GM19372 (cell line): ENCODE measurements at regions not wholly inside any gene's neighbourhood (a gene's known extent, or its start where the extent isn't known, plus 50 kb on each side); places are given as distances from the start of the nearest gene placed in this dataset.
"Not testable (repeated sequence)": the region's sequence is repeated elsewhere in the genome, so short reads cannot be mapped to it uniquely, and the experiment has no call there.

Experiments
- ATAC-seq: cut with Tn5 transposase; IDR thresholded peaks from one replicate; pipeline ENCODE4 v1.9.1; 2021; ENCODE audit warnings: mild to moderate bottlenecking, low read depth, moderate library complexity; ENCODE audit not compliant: unreplicated experiment

- no peak for ATAC-seq
These were observed 531.1 kb upstream of the TLE4 start for GRCh38 chr9:79040671-79041070.

- ATAC-seq: no peak
These were observed 530.5 kb upstream of the TLE4 start for GRCh38 chr9:79041266-79041665.

GRCh38 chr9:79043916-79044315 lies 527.8 kb upstream of the TLE4 start:
- ATAC-seq: no peak

- no peak for ATAC-seq
These were observed 525.4 kb upstream of the TLE4 start for GRCh38 chr9:79046401-79046800.

GRCh38 chr9:79049371-79049770 lies 522.4 kb upstream of the TLE4 start:
- ATAC-seq: no peak

GRCh38 chr9:79053598-79053997 lies 518.2 kb upstream of the TLE4 start:
- no peak for ATAC-seq

- no peak for ATAC-seq
These were observed 517.3 kb upstream of the TLE4 start for GRCh38 chr9:79054500-79054899.

GRCh38 chr9:79056041-79056440 lies 515.7 kb upstream of the TLE4 start:
- no peak for ATAC-seq

GRCh38 chr9:79057576-79057975 lies 514.2 kb upstream of the TLE4 start:
- no peak for ATAC-seq

GRCh38 chr9:79060766-79061165 lies 511.0 kb upstream of the TLE4 start:
- ATAC-seq: no peak

- no peak for ATAC-seq
These were observed 509.8 kb upstream of the TLE4 start for GRCh38 chr9:79061752-79062616.

- ATAC-seq: no peak
These were observed 498.6 kb upstream of the TLE4 start for GRCh38 chr9:79073201-79073600.

- no peak for ATAC-seq
These were observed 491.2 kb upstream of the TLE4 start for GRCh38 chr9:79080536-79080935.

- no peak for ATAC-seq
These were observed 488.1 kb upstream of the TLE4 start for GRCh38 chr9:79083621-79084020.

GRCh38 chr9:79087133-79087532 lies 484.6 kb upstream of the TLE4 start:
- ATAC-seq: no peak

- no peak for ATAC-seq
These were observed 482.7 kb upstream of the TLE4 start for GRCh38 chr9:79089054-79089560.

- ATAC-seq: not testable (repeated sequence)
These were observed 481.9 kb upstream of the TLE4 start for GRCh38 chr9:79089851-79090250.

- not testable (repeated sequence) for ATAC-seq
These were observed 468.5 kb upstream of the TLE4 start for GRCh38 chr9:79103257-79103656.

- ATAC-seq: no peak
These were observed 467.5 kb upstream of the TLE4 start for GRCh38 chr9:79104216-79104615.

GRCh38 chr9:79104951-79105350 lies 466.8 kb upstream of the TLE4 start:
- ATAC-seq: no peak

GRCh38 chr9:79107911-79108676 lies 463.7 kb upstream of the TLE4 start:
- no peak for ATAC-seq

- ATAC-seq: no peak
These were observed 460.1 kb upstream of the TLE4 start for GRCh38 chr9:79111653-79112052.
